HL-60 (cell line): ENCODE measurements at regions not wholly inside any gene's neighbourhood (a gene's known extent, or its start where the extent isn't known, plus 50 kb on each side); places are given as distances from the start of the nearest gene placed in this dataset.

Experiments used
- DNase-seq, 2 experiments: peaks; one replicate each; pipeline ENCODE4 v3.0.0-alpha.2; 2010 to 2020; ENCODE audit warnings: low read depth in 1 of 2, low spot score in 1 of 2
- H3K27ac ChIP-seq: fragments of 250-450 bp; sonication (Bioruptor Pico); replicated peaks from 2 replicates; pipeline ENCODE4 v1.5.1; 2020; ENCODE audit warnings: mild to moderate bottlenecking, moderate library complexity
- H3K27me3 ChIP-seq: fragments of 250-450 bp; sonication (Bioruptor Pico); 2 replicates; pipeline ENCODE4 v1.5.1; 2021; ENCODE audit warnings: mild to moderate bottlenecking, moderate library complexity; ENCODE audit not compliant: insufficient read depth, poor library complexity, severe bottlenecking
- H3K4me3 ChIP-seq: replicated peaks from 2 replicates; pipeline ENCODE4 v1.5.1; 2011; ENCODE audit warnings: mild to moderate bottlenecking, control low read depth, low read length; ENCODE audit not compliant: insufficient read depth
- GABPA ChIP-seq: IDR thresholded peaks from 2 replicates; pipeline ENCODE4 v1.6.1; 2012; ENCODE audit warnings: low read depth
- POLR2AphosphoS5 ChIP-seq: IDR thresholded peaks from 2 replicates; pipeline ENCODE4 v1.6.1; 2012; ENCODE audit warnings: low read depth
- SPI1 ChIP-seq: IDR thresholded peaks from 2 replicates; pipeline ENCODE4 v1.6.1; 2012; ENCODE audit warnings: low read depth, mild to moderate bottlenecking, borderline replicate concordance
- TF ChIP-seq, protein P1 (sequence below): IDR thresholded peaks from 2 replicates; pipeline ENCODE4 v1.6.1; 2012; ENCODE audit warnings: low read depth; ENCODE audit not compliant: insufficient replicate concordance
- TF ChIP-seq, protein P2 (sequence below): IDR thresholded peaks from one replicate; pipeline ENCODE4 v1.5.1; 2011; ENCODE audit warnings: low read length, control low read depth, inconsistent platforms; ENCODE audit not compliant: insufficient read depth

DNA sequence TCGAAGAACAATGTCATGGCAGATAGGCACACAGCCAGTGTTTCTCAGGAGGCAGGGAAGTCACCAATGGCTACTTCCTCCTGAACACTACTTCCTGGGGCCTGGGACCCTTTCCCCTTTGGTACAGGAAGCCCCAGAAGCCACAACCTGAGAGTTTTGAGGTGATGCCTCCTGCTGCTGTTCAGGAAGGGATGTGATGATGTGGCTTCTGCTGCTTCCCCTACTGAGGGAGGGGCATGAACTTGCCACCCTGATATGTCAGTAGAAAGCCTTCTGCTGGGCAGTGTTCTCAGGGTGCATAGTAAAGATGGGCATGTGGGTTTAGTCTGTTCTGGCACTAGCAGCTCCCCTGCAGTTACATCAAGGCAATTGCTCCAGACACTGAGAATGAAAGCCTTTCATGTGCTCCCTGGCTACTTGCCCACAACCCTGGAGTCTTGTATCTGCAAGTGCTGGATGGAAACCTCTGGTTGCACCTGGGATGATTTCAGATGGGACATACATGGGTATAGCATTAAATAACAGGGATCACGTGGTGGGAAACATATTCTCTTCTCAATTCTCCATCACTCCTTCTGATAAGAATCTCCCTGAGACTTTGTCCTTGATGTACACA, 69.3 kb downstream of the ADRA2A start:
- Histone ChIP-seq H3K27me3 (no peaks in the 10 kb centered on the region), H3K27ac (no peak overlapping the region), H3K4me3 (no peak overlapping the region)
- TF ChIP-seq, protein P1, sequence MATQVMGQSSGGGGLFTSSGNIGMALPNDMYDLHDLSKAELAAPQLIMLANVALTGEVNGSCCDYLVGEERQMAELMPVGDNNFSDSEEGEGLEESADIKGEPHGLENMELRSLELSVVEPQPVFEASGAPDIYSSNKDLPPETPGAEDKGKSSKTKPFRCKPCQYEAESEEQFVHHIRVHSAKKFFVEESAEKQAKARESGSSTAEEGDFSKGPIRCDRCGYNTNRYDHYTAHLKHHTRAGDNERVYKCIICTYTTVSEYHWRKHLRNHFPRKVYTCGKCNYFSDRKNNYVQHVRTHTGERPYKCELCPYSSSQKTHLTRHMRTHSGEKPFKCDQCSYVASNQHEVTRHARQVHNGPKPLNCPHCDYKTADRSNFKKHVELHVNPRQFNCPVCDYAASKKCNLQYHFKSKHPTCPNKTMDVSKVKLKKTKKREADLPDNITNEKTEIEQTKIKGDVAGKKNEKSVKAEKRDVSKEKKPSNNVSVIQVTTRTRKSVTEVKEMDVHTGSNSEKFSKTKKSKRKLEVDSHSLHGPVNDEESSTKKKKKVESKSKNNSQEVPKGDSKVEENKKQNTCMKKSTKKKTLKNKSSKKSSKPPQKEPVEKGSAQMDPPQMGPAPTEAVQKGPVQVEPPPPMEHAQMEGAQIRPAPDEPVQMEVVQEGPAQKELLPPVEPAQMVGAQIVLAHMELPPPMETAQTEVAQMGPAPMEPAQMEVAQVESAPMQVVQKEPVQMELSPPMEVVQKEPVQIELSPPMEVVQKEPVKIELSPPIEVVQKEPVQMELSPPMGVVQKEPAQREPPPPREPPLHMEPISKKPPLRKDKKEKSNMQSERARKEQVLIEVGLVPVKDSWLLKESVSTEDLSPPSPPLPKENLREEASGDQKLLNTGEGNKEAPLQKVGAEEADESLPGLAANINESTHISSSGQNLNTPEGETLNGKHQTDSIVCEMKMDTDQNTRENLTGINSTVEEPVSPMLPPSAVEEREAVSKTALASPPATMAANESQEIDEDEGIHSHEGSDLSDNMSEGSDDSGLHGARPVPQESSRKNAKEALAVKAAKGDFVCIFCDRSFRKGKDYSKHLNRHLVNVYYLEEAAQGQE = no peak
- TF ChIP-seq POLR2AphosphoS5 (no peak), GABPA (no peak), SPI1 (no peak)
- TF ChIP-seq, protein P2, sequence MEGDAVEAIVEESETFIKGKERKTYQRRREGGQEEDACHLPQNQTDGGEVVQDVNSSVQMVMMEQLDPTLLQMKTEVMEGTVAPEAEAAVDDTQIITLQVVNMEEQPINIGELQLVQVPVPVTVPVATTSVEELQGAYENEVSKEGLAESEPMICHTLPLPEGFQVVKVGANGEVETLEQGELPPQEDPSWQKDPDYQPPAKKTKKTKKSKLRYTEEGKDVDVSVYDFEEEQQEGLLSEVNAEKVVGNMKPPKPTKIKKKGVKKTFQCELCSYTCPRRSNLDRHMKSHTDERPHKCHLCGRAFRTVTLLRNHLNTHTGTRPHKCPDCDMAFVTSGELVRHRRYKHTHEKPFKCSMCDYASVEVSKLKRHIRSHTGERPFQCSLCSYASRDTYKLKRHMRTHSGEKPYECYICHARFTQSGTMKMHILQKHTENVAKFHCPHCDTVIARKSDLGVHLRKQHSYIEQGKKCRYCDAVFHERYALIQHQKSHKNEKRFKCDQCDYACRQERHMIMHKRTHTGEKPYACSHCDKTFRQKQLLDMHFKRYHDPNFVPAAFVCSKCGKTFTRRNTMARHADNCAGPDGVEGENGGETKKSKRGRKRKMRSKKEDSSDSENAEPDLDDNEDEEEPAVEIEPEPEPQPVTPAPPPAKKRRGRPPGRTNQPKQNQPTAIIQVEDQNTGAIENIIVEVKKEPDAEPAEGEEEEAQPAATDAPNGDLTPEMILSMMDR = no peak
- no peak for DNase-seq

DNA sequence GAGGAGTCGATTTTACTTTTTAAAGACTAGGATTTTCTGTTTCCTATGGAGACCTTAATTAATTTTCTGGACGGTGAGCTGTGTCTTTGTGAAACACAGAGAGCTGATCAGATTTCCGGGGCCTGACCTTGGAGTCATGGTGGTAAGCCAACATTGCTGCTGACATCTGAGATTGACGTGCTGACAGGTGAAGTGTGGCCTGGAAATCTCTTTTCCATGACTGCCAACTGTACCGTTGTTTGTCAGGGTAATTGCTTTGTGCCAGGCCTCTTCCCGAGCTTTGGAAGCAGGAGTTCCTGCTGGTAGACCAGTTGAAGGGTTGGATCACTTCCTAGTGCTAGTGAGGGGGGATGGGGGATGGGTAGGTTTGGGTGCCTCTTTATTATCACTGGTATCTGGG, 71.2 kb downstream of the ADRA2A start:
- no peak overlapping the region for H3K27ac ChIP-seq
- TF ChIP-seq, protein P1 = no peak
- TF ChIP-seq GABPA (no peak), POLR2AphosphoS5 (no peak), SPI1 (no peak)
- TF ChIP-seq, protein P2 = no peak
- H3K4me3 ChIP-seq = no peak overlapping the region
- DNase-seq = no peak
- no peaks in the 10 kb centered on the region for H3K27me3 ChIP-seq

DNA sequence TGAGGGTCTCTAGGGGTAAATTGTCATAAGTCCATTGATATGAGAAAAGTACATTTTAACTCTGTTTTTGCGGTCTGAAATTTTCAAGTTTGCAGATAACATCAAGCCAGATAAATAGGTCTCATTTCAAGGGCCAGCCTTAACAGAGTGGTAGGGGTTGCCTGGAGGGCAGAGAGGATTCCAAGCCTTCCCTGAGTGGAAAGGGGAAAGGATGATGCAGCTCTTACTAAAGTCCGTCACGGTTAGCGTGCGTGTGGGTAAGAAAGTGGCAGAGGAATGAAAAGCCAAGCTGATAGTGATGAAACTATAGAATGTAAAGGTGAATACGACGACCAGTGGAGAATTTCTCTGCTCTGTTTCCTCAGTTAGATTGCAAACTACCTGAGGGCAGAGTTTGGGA, 71.6 kb downstream of the ADRA2A start:
- no peak overlapping the region for H3K4me3 ChIP-seq
- no peak for DNase-seq
- TF ChIP-seq, protein P1 = no peak
- no peak for TF ChIP-seq POLR2AphosphoS5
- TF ChIP-seq, protein P2 = no peak
- TF ChIP-seq GABPA = no peak
- no peak for TF ChIP-seq SPI1
- H3K27ac ChIP-seq = no peak overlapping the region
- no peaks in the 10 kb centered on the region for H3K27me3 ChIP-seq
